Activated CD8-positive, alpha-beta memory T cell treated with anti-CD3 and anti-CD28 coated beads, Interleukin-2, amount 50 U/mL, for 1 hour (primary cell): ENCODE measurements at regions not wholly inside any gene's neighbourhood (a gene's known extent, or its start where the extent isn't known, plus 50 kb on each side); places are given as distances from the start of the nearest gene placed in this dataset.
"Not testable (repeated sequence)": the region's sequence is repeated elsewhere in the genome, so short reads cannot be mapped to it uniquely, and the experiment has no call there.

Source experiments
- DNase-seq: peaks from one replicate; pipeline ENCODE4 v3.0.0-alpha.2; 2020; ENCODE audit errors: extremely low read depth

GRCh38 chr21:31457675-31458074, 113.6 kb upstream of the TIAM1 start:
- DNase-seq = no peak

GRCh38 chr21:31456201-31456600, 112.1 kb upstream of the TIAM1 start:
- DNase-seq = no peak

- no peak for DNase-seq
Observed at GRCh38 chr21:31455506-31455905, 111.4 kb upstream of the TIAM1 start.

GRCh38 chr21:31450980-31451379, 106.9 kb upstream of the TIAM1 start:
- no peak for DNase-seq

- no peak for DNase-seq
Observed at GRCh38 chr21:31449921-31450535, 106.0 kb upstream of the TIAM1 start.

GRCh38 chr21:31448496-31448895, 104.4 kb upstream of the TIAM1 start:
- no peak for DNase-seq

- DNase-seq = no peak
Observed at GRCh38 chr21:31447505-31447904, 103.4 kb upstream of the TIAM1 start.

GRCh38 chr21:31446226-31446855, 102.3 kb upstream of the TIAM1 start:
- DNase-seq = no peak

GRCh38 chr21:31445137-31445536, 101.1 kb upstream of the TIAM1 start:
- DNase-seq = no peak

GRCh38 chr21:31443736-31444521, 99.9 kb upstream of the TIAM1 start:
- DNase-seq = no peak

GRCh38 chr21:31442339-31442738, 98.3 kb upstream of the TIAM1 start:
- DNase-seq = no peak

- DNase-seq = no peak
Observed at GRCh38 chr21:31429506-31429905, 85.4 kb upstream of the TIAM1 start.

- no peak for DNase-seq
Observed at GRCh38 chr21:31426235-31426797, 82.3 kb upstream of the TIAM1 start.

GRCh38 chr21:31425138-31425537, 81.1 kb upstream of the TIAM1 start:
- no peak for DNase-seq

GRCh38 chr21:31424058-31424457, 80.0 kb upstream of the TIAM1 start:
- no peak for DNase-seq

GRCh38 chr21:31420988-31421387, 76.9 kb upstream of the TIAM1 start:
- DNase-seq = no peak

- DNase-seq = no peak
Observed at GRCh38 chr21:31420354-31420753, 76.3 kb upstream of the TIAM1 start.

GRCh38 chr21:31418377-31419001, 74.4 kb upstream of the TIAM1 start:
- no peak for DNase-seq

- DNase-seq = not testable (repeated sequence)
Observed at GRCh38 chr21:31417214-31417613, 73.2 kb upstream of the TIAM1 start.

GRCh38 chr21:31416465-31416864, 72.4 kb upstream of the TIAM1 start:
- DNase-seq = no peak

GRCh38 chr21:31414263-31415000, 70.4 kb upstream of the TIAM1 start:
- DNase-seq = no peak

- DNase-seq = no peak
Observed at GRCh38 chr21:31413698-31414097, 69.6 kb upstream of the TIAM1 start.
